Astrocyte (in vitro differentiated cells and primary cell): ENCODE measurements at regions not wholly inside any gene's neighbourhood (a gene's known extent, or its start where the extent isn't known, plus 50 kb on each side); places are given as distances from the start of the nearest gene placed in this dataset.

ENCODE experiments used
- DNase-seq: peaks from one replicate; pipeline ENCODE4 v3.0.0-alpha.2; 2010; ENCODE audit warnings: low read depth
- FAIRE-seq: peaks from 2 replicates; lab custom pipeline; 2011; peaks lifted over from hg19 to GRCh38; lab: Jason Lieb, UNC
- H2AFZ ChIP-seq: 2 replicates; pipeline ENCODE4 v1.6.0; 2012; ENCODE audit warnings: low read depth, low read length, inconsistent platforms
- H3K27ac ChIP-seq: 2 replicates; pipeline ENCODE4 v1.5.1; 2011; ENCODE audit warnings: low read depth, low read length, inconsistent platforms
- H3K27me3 ChIP-seq: 2 replicates; pipeline ENCODE4 v1.6.0; 2011; ENCODE audit warnings: low read length, inconsistent platforms; ENCODE audit not compliant: insufficient read depth
- H3K36me3 ChIP-seq: 2 replicates; pipeline ENCODE4 v1.5.1; 2011; ENCODE audit warnings: low read length, inconsistent platforms; ENCODE audit not compliant: insufficient read depth
- H3K4me1 ChIP-seq: 2 replicates; pipeline ENCODE4 v1.5.1; 2011; ENCODE audit warnings: low read length, inconsistent platforms; ENCODE audit not compliant: insufficient read depth
- H3K4me2 ChIP-seq: 2 replicates; pipeline ENCODE4 v1.6.0; 2012; ENCODE audit warnings: low read length, inconsistent platforms
- H3K4me3 ChIP-seq: 2 replicates; pipeline ENCODE4 v1.5.1; 2011; ENCODE audit warnings: low read depth, mild to moderate bottlenecking, low read length, inconsistent platforms; ENCODE audit not compliant: insufficient read depth
- H3K79me2 ChIP-seq: 2 replicates; pipeline ENCODE4 v1.6.0; 2012; ENCODE audit warnings: mild to moderate bottlenecking, low read length, inconsistent platforms; ENCODE audit not compliant: insufficient read depth
- H3K9ac ChIP-seq: 2 replicates; pipeline ENCODE4 v1.6.0; 2012; ENCODE audit warnings: mild to moderate bottlenecking, low read length, inconsistent platforms
- H3K9me3 ChIP-seq: 2 replicates; pipeline ENCODE4 v1.5.1; 2012; ENCODE audit warnings: low read depth, mild to moderate bottlenecking, low read length, inconsistent platforms; ENCODE audit not compliant: insufficient read depth
- H4K20me1 ChIP-seq: 2 replicates; pipeline ENCODE4 v1.6.0; 2012; ENCODE audit warnings: low read length, inconsistent platforms; ENCODE audit not compliant: insufficient read depth
- H3K27ac Mint-ChIP-seq: one replicate; pipeline ENCODE4 v1.8.0; 2021; ENCODE audit warnings: mild to moderate bottlenecking, mixed read lengths; ENCODE audit not compliant: unreplicated experiment
- H3K27me3 Mint-ChIP-seq: one replicate; pipeline ENCODE4 v1.8.0; 2021; ENCODE audit warnings: low read depth, mixed read lengths; ENCODE audit not compliant: unreplicated experiment
- H3K36me3 Mint-ChIP-seq: one replicate; pipeline ENCODE4 v1.8.0; 2021; ENCODE audit warnings: low read depth, mixed read lengths; ENCODE audit not compliant: unreplicated experiment
- H3K4me1 Mint-ChIP-seq: one replicate; pipeline ENCODE4 v1.8.0; 2021; ENCODE audit warnings: low read depth, mixed read lengths; ENCODE audit not compliant: unreplicated experiment
- H3K4me3 Mint-ChIP-seq: one replicate; pipeline ENCODE4 v1.8.0; 2021; ENCODE audit warnings: mild to moderate bottlenecking, moderate library complexity, mixed read lengths; ENCODE audit not compliant: unreplicated experiment
- H3K9me3 Mint-ChIP-seq: one replicate; pipeline ENCODE4 v1.8.0; 2021; ENCODE audit warnings: mild to moderate bottlenecking, mixed read lengths; ENCODE audit not compliant: unreplicated experiment
- CTCF ChIP-seq: IDR thresholded peaks from 2 replicates; pipeline ENCODE4 v1.5.1; 2011; ENCODE audit warnings: low read depth, mild to moderate bottlenecking, inconsistent platforms, low read length, moderate library complexity; ENCODE audit not compliant: insufficient read depth
- EZH2 ChIP-seq: IDR thresholded peaks from 2 replicates; pipeline ENCODE4 v1.6.1; 2012; ENCODE audit warnings: mild to moderate bottlenecking, low read length, inconsistent platforms; ENCODE audit not compliant: insufficient read depth

GRCh38 chr18:60200558-60200957 lies 172.0 kb downstream of the MC4R start:
- no peak overlapping the region for H3K4me3 ChIP-seq
- H3K36me3 ChIP-seq = no peaks in the 10 kb centered on the region
- no peak for DNase-seq
- H3K79me2 ChIP-seq = no peaks in the 10 kb centered on the region
- H3K27me3 Mint-ChIP-seq = peaks cover 3% of the 10 kb centered on the region
- H3K4me3 Mint-ChIP-seq = no peak overlapping the region
- no peak overlapping the region for H3K27ac Mint-ChIP-seq
- FAIRE-seq = no peak
- no peaks in the 10 kb centered on the region for H3K9me3 ChIP-seq
- TF ChIP-seq CTCF (no peak), EZH2 (no peak)
- H4K20me1 ChIP-seq = no peaks in the 10 kb centered on the region
- H3K27me3 ChIP-seq = peaks cover 3% of the 10 kb centered on the region
- no peaks in the 10 kb centered on the region for H3K9me3 Mint-ChIP-seq
- peaks cover 3% of the 10 kb centered on the region for H3K4me1 Mint-ChIP-seq
- no peak overlapping the region for H3K4me2 ChIP-seq
- H3K36me3 Mint-ChIP-seq = no peaks in the 10 kb centered on the region
- H3K4me1 ChIP-seq = no peaks in the 10 kb centered on the region
- H2AFZ ChIP-seq = no peak overlapping the region
- no peak overlapping the region for H3K9ac ChIP-seq
- no peak overlapping the region for H3K27ac ChIP-seq

GRCh38 chr18:60199505-60199904 lies 173.1 kb downstream of the MC4R start:
- no peak for FAIRE-seq

More at GRCh38 chr18:60199505-60199904, 173.1 kb downstream of the MC4R start:
- Mint-ChIP-seq H3K36me3 (no peaks in the 10 kb centered on the region), H3K27me3 (peaks cover 3% of the 10 kb centered on the region), H3K4me3 (no peak overlapping the region), H3K9me3 (no peaks in the 10 kb centered on the region), H3K4me1 (peaks cover 3% of the 10 kb centered on the region), H3K27ac (no peak overlapping the region)
- no peak overlapping the region for H3K4me2 ChIP-seq
- no peak overlapping the region for H2AFZ ChIP-seq
- no peak for DNase-seq
- no peaks in the 10 kb centered on the region for H4K20me1 ChIP-seq
- H3K36me3 ChIP-seq = no peaks in the 10 kb centered on the region
- H3K27me3 ChIP-seq = peaks cover 3% of the 10 kb centered on the region
- TF ChIP-seq EZH2 = no peak
- TF ChIP-seq CTCF = no peak
- H3K9ac ChIP-seq = no peak overlapping the region
- H3K4me1 ChIP-seq = no peaks in the 10 kb centered on the region
- no peaks in the 10 kb centered on the region for H3K79me2 ChIP-seq
- H3K27ac ChIP-seq = no peak overlapping the region
- no peaks in the 10 kb centered on the region for H3K9me3 ChIP-seq
- no peak overlapping the region for H3K4me3 ChIP-seq
